GM10248 (cell line): ENCODE measurements at regions not wholly inside any gene's neighbourhood (a gene's known extent, or its start where the extent isn't known, plus 50 kb on each side); places are given as distances from the start of the nearest gene placed in this dataset.

Experiments used
- CTCF ChIA-PET: fragments of 300-600 bp; sonication (Branson Sonifier 250); formaldehyde crosslinking; extraction: SDS; loops from one replicate; lab custom pipeline; 2021; ENCODE audit warnings: antibody characterized with exemption; lab: Yijun Ruan, JAX
- POLR2A ChIA-PET: fragments of 350-650 bp; sonication (Branson Sonifier 250); formaldehyde crosslinking; extraction: SDS; loops from one replicate; lab custom pipeline; 2020; ENCODE audit warnings: antibody characterized with exemption; lab: Yijun Ruan, JAX
- DNase-seq: peaks from one replicate; pipeline ENCODE4 v3.0.0; 2012; ENCODE audit errors: extremely low spot score
- CTCF ChIP-seq: IDR thresholded peaks from 2 replicates; pipeline ENCODE4 v1.5.1; 2012; ENCODE audit warnings: mild to moderate bottlenecking, low read depth; ENCODE audit errors: extremely low read depth, missing control alignments, control extremely low read depth

DNA sequence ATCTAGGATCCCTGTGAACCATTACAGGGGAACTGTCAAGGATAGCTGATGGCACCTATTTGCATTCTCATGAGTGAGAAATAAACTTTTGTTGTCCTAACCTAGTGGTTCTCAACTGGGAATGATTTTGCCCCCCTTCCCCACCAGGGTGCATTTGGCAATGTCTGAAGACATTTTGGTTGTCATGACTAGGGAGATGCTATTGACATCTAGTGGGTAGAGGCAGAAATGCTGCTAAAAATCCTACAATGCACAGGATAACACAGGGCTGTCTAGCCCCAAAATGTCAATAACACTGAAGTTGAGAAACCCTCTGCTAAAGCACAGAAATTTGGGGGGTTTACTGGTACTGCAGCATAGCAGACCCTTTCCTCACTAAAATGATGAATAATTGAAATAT is 140.9 kb upstream of the SRRM4 start:
- no peak for DNase-seq
- POLR2A ChIA-PET: no interaction called here
- CTCF ChIA-PET: interaction anchor here (1.3 kb wide), 1 partner anchor 10 kb away, joined by 3 read pairs; no protein-coding TSS in a partner anchor
- no peak for TF ChIP-seq CTCF

DNA sequence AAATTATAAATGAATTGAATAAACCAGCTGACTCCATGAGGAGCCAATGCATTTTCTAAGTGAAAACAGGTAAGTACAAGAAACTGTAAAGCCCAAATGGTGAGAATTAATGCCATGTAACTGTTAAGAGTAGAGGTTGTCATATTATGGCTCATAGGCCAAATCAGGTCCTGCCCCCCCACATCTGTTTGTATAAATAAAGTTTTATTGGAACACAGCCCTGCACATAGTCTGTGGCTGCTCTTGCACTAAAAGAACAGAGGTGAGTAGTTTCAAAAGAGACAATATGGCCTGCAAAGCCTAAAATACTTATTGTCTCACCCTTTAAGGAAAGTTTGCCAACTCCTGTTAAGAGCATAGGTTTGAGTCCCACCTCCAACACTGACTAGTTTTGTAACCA is 140.5 kb upstream of the SRRM4 start:
- no peak for TF ChIP-seq CTCF
- DNase-seq: no peak
- POLR2A ChIA-PET: no interaction called here
- CTCF ChIA-PET: interaction anchor here (0.6 to 1.3 kb wide), 3 partner anchors 11 to 436 kb away, joined by 3 read pairs; no protein-coding TSS in a partner anchor

DNA sequence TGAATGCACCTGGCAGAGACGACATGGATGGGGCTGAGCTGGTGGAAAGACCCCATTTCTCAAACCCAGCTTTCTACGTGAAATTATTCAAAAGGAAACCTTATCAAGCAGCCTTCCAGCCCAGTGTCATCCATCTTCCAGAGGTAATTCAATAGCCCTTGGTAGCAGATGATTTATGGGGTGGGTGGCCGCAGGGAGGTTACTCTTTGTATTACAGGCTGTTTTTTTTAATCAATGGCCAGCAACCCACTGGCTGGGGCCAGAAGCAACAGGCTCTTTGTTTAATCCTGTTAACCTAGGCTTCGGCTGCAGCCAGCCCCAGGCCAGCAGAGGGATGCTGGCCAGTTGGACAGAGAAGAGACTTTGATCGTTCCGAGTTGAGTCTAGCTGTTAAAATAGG is 139.8 kb upstream of the SRRM4 start:
- POLR2A ChIA-PET: no interaction called here
- CTCF ChIA-PET: interaction anchor here (0.9 to 1.4 kb wide), 5 partner anchors 12 to 437 kb away, joined by 3 to 5 read pairs (median 3); no protein-coding TSS in a partner anchor
- DNase-seq: no peak
- no peak for TF ChIP-seq CTCF

DNA sequence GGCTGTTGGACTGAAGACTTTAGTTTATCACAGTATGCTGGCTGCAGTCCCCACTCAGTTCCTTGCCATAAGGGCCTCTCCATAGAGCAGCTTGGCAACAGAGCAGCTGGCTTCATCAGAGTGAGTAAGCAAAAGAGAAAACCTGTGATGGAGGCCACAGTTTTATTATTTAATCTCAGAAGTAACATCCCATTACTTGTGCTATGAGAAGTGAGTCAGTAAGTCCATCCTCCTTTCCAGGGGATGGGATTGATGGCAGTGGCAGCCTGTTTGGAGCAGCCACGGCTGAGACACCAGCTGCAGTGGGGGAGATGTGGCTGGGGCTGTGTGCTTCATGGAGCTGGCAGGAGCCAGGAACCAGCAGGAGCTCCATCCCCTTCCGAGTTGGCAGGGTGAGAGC is 138.5 kb upstream of the SRRM4 start:
- TF ChIP-seq CTCF: no peak
- CTCF ChIA-PET: interaction anchor here (1.1 to 1.6 kb wide), 3 partner anchors 17 to 438 kb away, joined by 3 to 5 read pairs (median 3); no protein-coding TSS in a partner anchor
- DNase-seq: no peak
- POLR2A ChIA-PET: no interaction called here

DNA sequence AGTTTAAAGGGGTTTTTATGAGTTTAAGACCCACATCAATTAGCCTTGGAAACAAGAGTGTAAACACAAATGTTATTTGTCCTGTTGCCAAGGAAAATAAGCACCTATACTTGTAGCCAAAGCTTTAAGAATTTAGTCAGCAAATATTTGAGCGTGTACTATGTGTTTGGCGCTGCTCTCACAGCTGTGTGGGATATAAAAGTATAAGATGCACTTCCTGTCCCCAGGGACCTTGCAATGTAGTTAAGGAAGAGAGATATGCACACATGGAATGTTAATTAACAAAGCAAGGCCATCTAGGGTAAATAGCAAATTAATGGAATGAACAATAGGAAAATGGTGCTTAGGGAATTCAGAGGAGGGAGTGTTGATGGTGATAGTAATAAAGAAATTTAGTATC is 134.9 kb upstream of the SRRM4 start:
- ChIA-PET CTCF (no interaction called here), POLR2A (no interaction called here)
- no peak for TF ChIP-seq CTCF
- no peak for DNase-seq

DNA sequence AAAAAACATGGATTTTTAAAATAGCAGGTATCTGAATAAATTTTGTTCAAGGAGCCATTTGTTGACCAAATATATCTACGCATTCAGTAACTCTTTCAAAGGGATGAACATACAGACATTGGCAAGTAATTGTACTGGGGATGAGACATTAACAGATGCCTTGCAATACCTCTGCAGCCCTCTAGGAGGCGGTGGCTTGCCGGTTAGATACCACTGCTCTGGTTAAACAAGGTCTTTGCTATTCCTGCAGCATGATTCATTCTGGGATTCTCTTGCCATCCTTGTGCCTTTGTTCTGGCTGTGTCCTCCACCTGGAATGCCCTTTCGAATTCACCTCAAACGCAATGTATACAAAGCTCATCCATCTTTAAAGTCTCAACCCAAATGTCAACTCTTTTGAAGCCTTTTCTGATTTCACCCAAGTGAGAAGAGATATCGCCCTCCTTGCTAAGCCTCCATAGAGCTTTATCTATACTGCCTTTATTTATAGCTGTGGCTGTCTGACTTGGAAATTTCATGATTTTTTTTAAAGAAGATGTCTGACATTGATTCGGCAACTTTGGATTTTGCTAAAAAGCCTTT is 131.0 kb upstream of the SRRM4 start:
- TF ChIP-seq CTCF: peak; percentile 58
- CTCF ChIA-PET: no interaction called here
- POLR2A ChIA-PET: no interaction called here
- DNase-seq: peak; percentile 29

- POLR2A ChIA-PET: no interaction called here
- DNase-seq: no peak
- CTCF ChIA-PET: no interaction called here
- TF ChIP-seq CTCF: no peak
Measured at GRCh38 chr12:118851891-118852290, 129.4 kb upstream of the SRRM4 start.
